ENCODE measurements at regions not wholly inside any gene's neighbourhood (a gene's known extent, or its start where the extent isn't known, plus 50 kb on each side); places are given as distances from the start of the nearest gene placed in this dataset.

- TF ChIP-seq, protein P1, sequence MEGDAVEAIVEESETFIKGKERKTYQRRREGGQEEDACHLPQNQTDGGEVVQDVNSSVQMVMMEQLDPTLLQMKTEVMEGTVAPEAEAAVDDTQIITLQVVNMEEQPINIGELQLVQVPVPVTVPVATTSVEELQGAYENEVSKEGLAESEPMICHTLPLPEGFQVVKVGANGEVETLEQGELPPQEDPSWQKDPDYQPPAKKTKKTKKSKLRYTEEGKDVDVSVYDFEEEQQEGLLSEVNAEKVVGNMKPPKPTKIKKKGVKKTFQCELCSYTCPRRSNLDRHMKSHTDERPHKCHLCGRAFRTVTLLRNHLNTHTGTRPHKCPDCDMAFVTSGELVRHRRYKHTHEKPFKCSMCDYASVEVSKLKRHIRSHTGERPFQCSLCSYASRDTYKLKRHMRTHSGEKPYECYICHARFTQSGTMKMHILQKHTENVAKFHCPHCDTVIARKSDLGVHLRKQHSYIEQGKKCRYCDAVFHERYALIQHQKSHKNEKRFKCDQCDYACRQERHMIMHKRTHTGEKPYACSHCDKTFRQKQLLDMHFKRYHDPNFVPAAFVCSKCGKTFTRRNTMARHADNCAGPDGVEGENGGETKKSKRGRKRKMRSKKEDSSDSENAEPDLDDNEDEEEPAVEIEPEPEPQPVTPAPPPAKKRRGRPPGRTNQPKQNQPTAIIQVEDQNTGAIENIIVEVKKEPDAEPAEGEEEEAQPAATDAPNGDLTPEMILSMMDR (IDR thresholded peaks at IDR 0.05; ENCODE audit: borderline replicate concordance, extremely low read depth, low read length, poor library complexity, severe bottlenecking) = no peak
- no peak for TF ChIP-seq EZH2 (IDR thresholded peaks at IDR 0.05; ENCODE audit: borderline replicate concordance, low read depth, low read length, severe bottlenecking)
Observed at GRCh38 chr2:3960106-3960505, 256.7 kb downstream of the DCDC2C start.

Data from DND-41 (cell line).